Astrocyte (in vitro differentiated cells and primary cell): ENCODE measurements at regions not wholly inside any gene's neighbourhood (a gene's known extent, or its start where the extent isn't known, plus 50 kb on each side); places are given as distances from the start of the nearest gene placed in this dataset.
"Not testable (repeated sequence)": the region's sequence is repeated elsewhere in the genome, so short reads cannot be mapped to it uniquely, and the experiment has no call there.

Experiments
- DNase-seq: peaks from one replicate; pipeline ENCODE4 v3.0.0-alpha.2; 2010; ENCODE audit warnings: low read depth
- FAIRE-seq: peaks from 2 replicates; lab custom pipeline; 2011; peaks lifted over from hg19 to GRCh38; lab: Jason Lieb, UNC
- H2AFZ ChIP-seq: 2 replicates; pipeline ENCODE4 v1.6.0; 2012; ENCODE audit warnings: low read depth, low read length, inconsistent platforms
- H3K27ac ChIP-seq: 2 replicates; pipeline ENCODE4 v1.5.1; 2011; ENCODE audit warnings: low read depth, low read length, inconsistent platforms
- H3K27me3 ChIP-seq: 2 replicates; pipeline ENCODE4 v1.6.0; 2011; ENCODE audit warnings: low read length, inconsistent platforms; ENCODE audit not compliant: insufficient read depth
- H3K36me3 ChIP-seq: 2 replicates; pipeline ENCODE4 v1.5.1; 2011; ENCODE audit warnings: low read length, inconsistent platforms; ENCODE audit not compliant: insufficient read depth
- H3K4me1 ChIP-seq: 2 replicates; pipeline ENCODE4 v1.5.1; 2011; ENCODE audit warnings: low read length, inconsistent platforms; ENCODE audit not compliant: insufficient read depth
- H3K4me2 ChIP-seq: 2 replicates; pipeline ENCODE4 v1.6.0; 2012; ENCODE audit warnings: low read length, inconsistent platforms
- H3K4me3 ChIP-seq: 2 replicates; pipeline ENCODE4 v1.5.1; 2011; ENCODE audit warnings: low read depth, mild to moderate bottlenecking, low read length, inconsistent platforms; ENCODE audit not compliant: insufficient read depth
- H3K79me2 ChIP-seq: 2 replicates; pipeline ENCODE4 v1.6.0; 2012; ENCODE audit warnings: mild to moderate bottlenecking, low read length, inconsistent platforms; ENCODE audit not compliant: insufficient read depth
- H3K9ac ChIP-seq: 2 replicates; pipeline ENCODE4 v1.6.0; 2012; ENCODE audit warnings: mild to moderate bottlenecking, low read length, inconsistent platforms
- H3K9me3 ChIP-seq: 2 replicates; pipeline ENCODE4 v1.5.1; 2012; ENCODE audit warnings: low read depth, mild to moderate bottlenecking, low read length, inconsistent platforms; ENCODE audit not compliant: insufficient read depth
- H4K20me1 ChIP-seq: 2 replicates; pipeline ENCODE4 v1.6.0; 2012; ENCODE audit warnings: low read length, inconsistent platforms; ENCODE audit not compliant: insufficient read depth
- H3K27ac Mint-ChIP-seq: one replicate; pipeline ENCODE4 v1.8.0; 2021; ENCODE audit warnings: mild to moderate bottlenecking, mixed read lengths; ENCODE audit not compliant: unreplicated experiment
- H3K27me3 Mint-ChIP-seq: one replicate; pipeline ENCODE4 v1.8.0; 2021; ENCODE audit warnings: low read depth, mixed read lengths; ENCODE audit not compliant: unreplicated experiment
- H3K36me3 Mint-ChIP-seq: one replicate; pipeline ENCODE4 v1.8.0; 2021; ENCODE audit warnings: low read depth, mixed read lengths; ENCODE audit not compliant: unreplicated experiment
- H3K4me1 Mint-ChIP-seq: one replicate; pipeline ENCODE4 v1.8.0; 2021; ENCODE audit warnings: low read depth, mixed read lengths; ENCODE audit not compliant: unreplicated experiment
- H3K4me3 Mint-ChIP-seq: one replicate; pipeline ENCODE4 v1.8.0; 2021; ENCODE audit warnings: mild to moderate bottlenecking, moderate library complexity, mixed read lengths; ENCODE audit not compliant: unreplicated experiment
- H3K9me3 Mint-ChIP-seq: one replicate; pipeline ENCODE4 v1.8.0; 2021; ENCODE audit warnings: mild to moderate bottlenecking, mixed read lengths; ENCODE audit not compliant: unreplicated experiment
- CTCF ChIP-seq: IDR thresholded peaks from 2 replicates; pipeline ENCODE4 v1.5.1; 2011; ENCODE audit warnings: low read depth, mild to moderate bottlenecking, inconsistent platforms, low read length, moderate library complexity; ENCODE audit not compliant: insufficient read depth
- EZH2 ChIP-seq: IDR thresholded peaks from 2 replicates; pipeline ENCODE4 v1.6.1; 2012; ENCODE audit warnings: mild to moderate bottlenecking, low read length, inconsistent platforms; ENCODE audit not compliant: insufficient read depth

GRCh38 chr5:130398825-130399224, 494.6 kb downstream of the CHSY3 start:
- Histone ChIP-seq H2AFZ (no peak overlapping the region), H3K79me2 (no peaks in the 10 kb centered on the region), H3K4me2 (no peak overlapping the region), H3K9ac (no peak overlapping the region), H3K27me3 (no peaks in the 10 kb centered on the region), H3K27ac (no peak overlapping the region), H3K36me3 (no peaks in the 10 kb centered on the region), H3K4me1 (peaks cover 6% of the 10 kb centered on the region), H4K20me1 (no peaks in the 10 kb centered on the region), H3K4me3 (no peak overlapping the region), H3K9me3 (no peaks in the 10 kb centered on the region)
- peaks cover 6% of the 10 kb centered on the region for H3K4me1 Mint-ChIP-seq
- FAIRE-seq (no peak), DNase-seq (no peak)
- no peaks in the 10 kb centered on the region for H3K36me3 Mint-ChIP-seq
- H3K4me3 Mint-ChIP-seq, result no peak overlapping the region
- TF ChIP-seq CTCF (no peak), EZH2 (no peak)
- H3K27me3 Mint-ChIP-seq, result no peaks in the 10 kb centered on the region
- no peak overlapping the region for H3K27ac Mint-ChIP-seq
- peaks cover 4% of the 10 kb centered on the region for H3K9me3 Mint-ChIP-seq

- H3K9me3 Mint-ChIP-seq, H3K36me3 ChIP-seq, H3K27ac Mint-ChIP-seq, H3K9me3 ChIP-seq, H3K27me3 ChIP-seq, H3K27me3 Mint-ChIP-seq, H3K4me1 ChIP-seq, H3K4me1 Mint-ChIP-seq, H3K36me3 Mint-ChIP-seq, DNase-seq, H3K79me2 ChIP-seq, H3K27ac ChIP-seq, H3K4me2 ChIP-seq, H3K9ac ChIP-seq, FAIRE-seq, H4K20me1 ChIP-seq, H3K4me3 Mint-ChIP-seq, H2AFZ ChIP-seq, H3K4me3 ChIP-seq: not testable (repeated sequence)
Measured at GRCh38 chr5:130397727-130398126, 493.5 kb downstream of the CHSY3 start.

GRCh38 chr5:130397132-130397531, 492.9 kb downstream of the CHSY3 start:
- Histone ChIP-seq H3K9ac (no peak overlapping the region), H3K9me3 (no peaks in the 10 kb centered on the region), H3K4me1 (peaks cover 6% of the 10 kb centered on the region), H2AFZ (no peak overlapping the region), H3K4me3 (no peak overlapping the region), H3K36me3 (no peaks in the 10 kb centered on the region), H3K27me3 (no peaks in the 10 kb centered on the region), H3K79me2 (no peaks in the 10 kb centered on the region), H4K20me1 (no peaks in the 10 kb centered on the region), H3K4me2 (no peak overlapping the region), H3K27ac (no peak overlapping the region)
- no peaks in the 10 kb centered on the region for H3K36me3 Mint-ChIP-seq
- DNase-seq (no peak), FAIRE-seq (no peak)
- H3K27me3 Mint-ChIP-seq, result no peaks in the 10 kb centered on the region
- H3K4me3 Mint-ChIP-seq, result no peak overlapping the region
- peaks cover 4% of the 10 kb centered on the region for H3K9me3 Mint-ChIP-seq
- no peak overlapping the region for H3K27ac Mint-ChIP-seq
- peaks cover 6% of the 10 kb centered on the region for H3K4me1 Mint-ChIP-seq
- TF ChIP-seq CTCF (no peak), EZH2 (no peak)

GRCh38 chr5:130391727-130392264, 487.5 kb downstream of the CHSY3 start:
- not testable (repeated sequence) for H3K36me3 Mint-ChIP-seq, DNase-seq, FAIRE-seq, H3K27ac Mint-ChIP-seq, H3K9ac ChIP-seq, H3K4me1 ChIP-seq, H3K27ac ChIP-seq, H3K4me2 ChIP-seq, H3K4me3 Mint-ChIP-seq, H2AFZ ChIP-seq, H3K36me3 ChIP-seq, H3K4me3 ChIP-seq, H3K9me3 Mint-ChIP-seq, H3K4me1 Mint-ChIP-seq, H3K9me3 ChIP-seq, H3K79me2 ChIP-seq, H3K27me3 ChIP-seq, H4K20me1 ChIP-seq, H3K27me3 Mint-ChIP-seq
